ENCODE measurements at regions not wholly inside any gene's neighbourhood (a gene's known extent, or its start where the extent isn't known, plus 50 kb on each side); places are given as distances from the start of the nearest gene placed in this dataset.

- no peak for TF ChIP-seq CTCF (IDR thresholded peaks at IDR 0.05; ENCODE audit: poor library complexity)
- TF ChIP-seq EZH2 (IDR thresholded peaks at IDR 0.05; ENCODE audit: borderline replicate concordance), result no peak
- TF ChIP-seq EZH2phosphoT487 (IDR thresholded peaks at IDR 0.05; ENCODE audit: low read depth, severe bottlenecking, unreplicated experiment), result no peak
Observed at GRCh38 chr12:93103154-93103553, 174.1 kb upstream of the EEA1 start.
